ENCODE measurements at regions not wholly inside any gene's neighbourhood (a gene's known extent, or its start where the extent isn't known, plus 50 kb on each side); places are given as distances from the start of the nearest gene placed in this dataset.

GRCh38 chr9:79371948-79372555 lies 199.7 kb upstream of the TLE4 start:
- peaks cover 7% of the 10 kb centered on the region for H3K4me1 ChIP-seq
- no peaks in the 10 kb centered on the region for H4K20me1 ChIP-seq (ENCODE audit: low read depth)
- Mint-ChIP-seq H3K4me1 (peaks cover 1% of the 10 kb centered on the region), H3K4me3 (no peak overlapping the region), H3K9me3 (no peaks in the 10 kb centered on the region), H3K27me3 (ENCODE audit: insufficient read depth, low read depth) (peaks cover 4% of the 10 kb centered on the region), H3K27ac (no peak overlapping the region), H3K36me3 (no peaks in the 10 kb centered on the region)
- H3K79me2 ChIP-seq (ENCODE audit: low read depth), result no peaks in the 10 kb centered on the region
- no peaks in the 10 kb centered on the region for H3K27me3 ChIP-seq
- H3K4me3 ChIP-seq, result no peak overlapping the region
- H3K9ac ChIP-seq, result no peak overlapping the region
- H3K27ac ChIP-seq, result no peak overlapping the region
- no peaks in the 10 kb centered on the region for H3F3A ChIP-seq (ENCODE audit: low read depth)
- H3K9me3 ChIP-seq (ENCODE audit: low read depth), result no peaks in the 10 kb centered on the region
- no peak overlapping the region for H3K4me2 ChIP-seq
- no peak overlapping the region for H2AFZ ChIP-seq (replicated peaks)
- no peak for TF ChIP-seq EZH2phosphoT487 (IDR thresholded peaks at IDR 0.05)
- no peak for TF ChIP-seq CTCF (IDR thresholded peaks at IDR 0.05)
- TF ChIP-seq EZH2 (IDR thresholded peaks at IDR 0.05), result no peak
- no peak for DNase-seq (ENCODE audit: low spot score)
- no peaks in the 10 kb centered on the region for H3K36me3 ChIP-seq

- Histone ChIP-seq H3F3A (ENCODE audit: low read depth) (peaks cover 16% of the 10 kb centered on the region), H3K4me1 (peaks cover 26% of the 10 kb centered on the region), H2AFZ (replicated peaks) (peak overlapping the region; percentile 16), H3K27me3 (no peaks in the 10 kb centered on the region), H3K4me2 (peak overlapping the region; percentile 50), H3K36me3 (no peaks in the 10 kb centered on the region), H3K9ac (no peak overlapping the region), H3K79me2 (ENCODE audit: low read depth) (no peaks in the 10 kb centered on the region), H3K27ac (peak overlapping the region; percentile 73), H3K9me3 (ENCODE audit: low read depth) (peaks cover 8% of the 10 kb centered on the region), H3K4me3 (no peak overlapping the region), H4K20me1 (ENCODE audit: low read depth) (no peaks in the 10 kb centered on the region)
- no peak for DNase-seq (ENCODE audit: low spot score)
- Mint-ChIP-seq H3K36me3 (no peaks in the 10 kb centered on the region), H3K27ac (no peak overlapping the region), H3K4me1 (peaks cover 11% of the 10 kb centered on the region), H3K9me3 (peaks cover 9% of the 10 kb centered on the region), H3K27me3 (ENCODE audit: insufficient read depth, low read depth) (peaks cover 4% of the 10 kb centered on the region), H3K4me3 (no peak overlapping the region)
- TF ChIP-seq EZH2 (IDR thresholded peaks at IDR 0.05) (no peak), EZH2phosphoT487 (IDR thresholded peaks at IDR 0.05) (no peak), CTCF (IDR thresholded peaks at IDR 0.05) (no peak)
Observed at GRCh38 chr9:79377339-79377855, 194.4 kb upstream of the TLE4 start.

- Mint-ChIP-seq H3K4me1 (peaks cover 11% of the 10 kb centered on the region), H3K9me3 (peaks cover 9% of the 10 kb centered on the region), H3K36me3 (no peaks in the 10 kb centered on the region), H3K4me3 (no peak overlapping the region), H3K27me3 (ENCODE audit: insufficient read depth, low read depth) (peaks cover 4% of the 10 kb centered on the region), H3K27ac (no peak overlapping the region)
- Histone ChIP-seq H2AFZ (replicated peaks) (peak overlapping the region; percentile 16), H3K4me3 (no peak overlapping the region), H3K36me3 (no peaks in the 10 kb centered on the region), H3K4me1 (peaks cover 33% of the 10 kb centered on the region), H3K27me3 (no peaks in the 10 kb centered on the region), H3K9me3 (ENCODE audit: low read depth) (peaks cover 8% of the 10 kb centered on the region), H3K79me2 (ENCODE audit: low read depth) (no peaks in the 10 kb centered on the region), H3K4me2 (peak overlapping the region; percentile 50), H3F3A (ENCODE audit: low read depth) (peaks cover 23% of the 10 kb centered on the region), H4K20me1 (ENCODE audit: low read depth) (no peaks in the 10 kb centered on the region), H3K27ac (peak overlapping the region; percentile 73), H3K9ac (no peak overlapping the region)
- DNase-seq (ENCODE audit: low spot score), result no peak
- no peak for TF ChIP-seq EZH2 (IDR thresholded peaks at IDR 0.05)
- no peak for TF ChIP-seq CTCF (IDR thresholded peaks at IDR 0.05)
- TF ChIP-seq EZH2phosphoT487 (IDR thresholded peaks at IDR 0.05), result no peak
Observed at GRCh38 chr9:79378107-79378506, 193.7 kb upstream of the TLE4 start.
